ENCODE measurements at regions not wholly inside any gene's neighbourhood (a gene's known extent, or its start where the extent isn't known, plus 50 kb on each side); places are given as distances from the start of the nearest gene placed in this dataset.

DNA sequence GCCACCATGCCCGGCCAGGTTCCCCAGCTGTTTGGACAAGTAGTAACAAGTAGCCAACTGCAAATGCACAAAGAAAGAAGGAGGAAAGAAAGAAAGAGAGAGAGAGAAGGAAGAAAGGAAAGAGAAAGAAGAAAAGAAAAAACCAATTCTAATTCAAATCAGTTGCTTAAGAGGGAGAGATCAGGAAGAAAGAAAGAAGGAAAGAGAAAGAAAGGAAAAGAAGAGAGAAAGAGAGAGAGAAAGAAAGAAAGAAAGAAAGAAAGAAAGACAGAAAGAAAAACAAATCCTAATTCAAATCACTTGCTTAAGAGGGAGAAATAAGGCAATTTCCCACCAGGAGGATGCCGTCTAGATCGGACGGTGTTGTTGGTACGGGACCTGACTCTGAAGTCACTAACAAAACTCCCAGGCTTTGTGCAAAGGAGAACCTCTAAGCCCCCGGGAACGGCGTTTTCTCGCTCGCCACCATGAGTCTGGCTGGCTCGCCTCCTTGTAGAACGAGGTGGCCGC, 95.5 kb upstream of the PPP2R3B start:
- DNase-seq (ENCODE audit: low read depth): no peak
- TF ChIP-seq, protein P1, sequence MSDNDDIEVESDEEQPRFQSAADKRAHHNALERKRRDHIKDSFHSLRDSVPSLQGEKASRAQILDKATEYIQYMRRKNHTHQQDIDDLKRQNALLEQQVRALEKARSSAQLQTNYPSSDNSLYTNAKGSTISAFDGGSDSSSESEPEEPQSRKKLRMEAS (IDR thresholded peaks at IDR 0.05; ENCODE audit: low read depth, low read length): no peak
- TF ChIP-seq POLR2A (IDR thresholded peaks at IDR 0.05; ENCODE audit: extremely low read depth, insufficient read length) (no peak), MYC (IDR thresholded peaks at IDR 0.05; ENCODE audit: low read depth, low read length) (no peak)
- TF ChIP-seq, protein P2, sequence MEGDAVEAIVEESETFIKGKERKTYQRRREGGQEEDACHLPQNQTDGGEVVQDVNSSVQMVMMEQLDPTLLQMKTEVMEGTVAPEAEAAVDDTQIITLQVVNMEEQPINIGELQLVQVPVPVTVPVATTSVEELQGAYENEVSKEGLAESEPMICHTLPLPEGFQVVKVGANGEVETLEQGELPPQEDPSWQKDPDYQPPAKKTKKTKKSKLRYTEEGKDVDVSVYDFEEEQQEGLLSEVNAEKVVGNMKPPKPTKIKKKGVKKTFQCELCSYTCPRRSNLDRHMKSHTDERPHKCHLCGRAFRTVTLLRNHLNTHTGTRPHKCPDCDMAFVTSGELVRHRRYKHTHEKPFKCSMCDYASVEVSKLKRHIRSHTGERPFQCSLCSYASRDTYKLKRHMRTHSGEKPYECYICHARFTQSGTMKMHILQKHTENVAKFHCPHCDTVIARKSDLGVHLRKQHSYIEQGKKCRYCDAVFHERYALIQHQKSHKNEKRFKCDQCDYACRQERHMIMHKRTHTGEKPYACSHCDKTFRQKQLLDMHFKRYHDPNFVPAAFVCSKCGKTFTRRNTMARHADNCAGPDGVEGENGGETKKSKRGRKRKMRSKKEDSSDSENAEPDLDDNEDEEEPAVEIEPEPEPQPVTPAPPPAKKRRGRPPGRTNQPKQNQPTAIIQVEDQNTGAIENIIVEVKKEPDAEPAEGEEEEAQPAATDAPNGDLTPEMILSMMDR (IDR thresholded peaks at IDR 0.05; ENCODE audit: low read depth, low read length): no peak
- H3K4me3 ChIP-seq (ENCODE audit: low read depth, low read length): no peak overlapping the region

DNA sequence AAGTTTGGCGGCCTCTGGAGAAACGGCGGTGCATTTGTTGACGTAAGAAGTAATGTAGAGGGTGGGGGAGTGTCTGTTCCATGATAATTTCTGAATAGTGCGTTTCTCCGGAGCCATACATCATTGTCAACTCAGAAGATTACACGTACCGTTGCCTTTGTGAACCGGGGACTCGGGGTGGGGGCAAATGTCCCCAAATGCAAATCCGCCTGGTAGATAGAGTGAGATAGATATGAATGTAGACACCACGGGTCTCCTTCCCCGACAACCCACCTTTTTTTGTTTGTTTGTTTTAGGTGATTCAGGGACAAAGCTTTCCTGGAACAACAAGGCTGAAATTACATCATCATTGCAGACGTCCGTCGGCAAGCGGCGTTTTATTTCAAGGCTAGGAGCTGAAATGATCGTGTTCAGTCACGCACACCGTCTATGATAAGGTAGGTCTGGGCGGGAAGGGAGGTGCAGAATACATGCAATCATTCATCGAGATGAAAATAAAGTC, 96.0 kb upstream of the PPP2R3B start:
- H3K4me3 ChIP-seq (ENCODE audit: low read depth, low read length): no peak overlapping the region
- TF ChIP-seq, protein P1 (IDR thresholded peaks at IDR 0.05; ENCODE audit: low read depth, low read length): no peak
- TF ChIP-seq POLR2A (IDR thresholded peaks at IDR 0.05; ENCODE audit: extremely low read depth, insufficient read length): no peak
- TF ChIP-seq MYC (IDR thresholded peaks at IDR 0.05; ENCODE audit: low read depth, low read length): no peak
- TF ChIP-seq, protein P2 (IDR thresholded peaks at IDR 0.05; ENCODE audit: low read depth, low read length): no peak
- DNase-seq (ENCODE audit: low read depth): no peak

DNA sequence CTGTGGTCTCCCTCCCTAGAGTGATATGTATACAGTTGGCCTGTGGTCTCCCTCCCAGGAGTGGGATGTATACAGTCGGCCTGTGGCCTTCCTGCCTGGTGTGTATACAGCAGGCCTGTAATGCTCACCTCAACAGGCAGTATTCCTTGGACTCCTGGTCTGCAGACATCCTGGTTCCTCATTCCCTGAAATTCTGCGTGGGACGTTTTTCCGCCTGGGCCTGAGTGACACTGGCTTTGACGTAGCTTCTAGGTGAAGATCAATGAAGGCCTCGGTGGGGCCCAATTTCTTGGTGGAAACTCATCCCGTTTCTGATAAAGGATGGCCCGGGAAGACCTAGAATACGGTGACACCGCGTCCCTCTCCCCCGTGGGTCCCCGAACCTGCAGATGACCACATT, 98.7 kb upstream of the PPP2R3B start:
- H3K4me3 ChIP-seq (ENCODE audit: low read depth, low read length): no peak overlapping the region
- TF ChIP-seq, protein P2 (IDR thresholded peaks at IDR 0.05; ENCODE audit: low read depth, low read length): no peak
- TF ChIP-seq POLR2A (IDR thresholded peaks at IDR 0.05; ENCODE audit: extremely low read depth, insufficient read length): no peak
- no peak for DNase-seq (ENCODE audit: low read depth)

- no peak for TF ChIP-seq MYC (IDR thresholded peaks at IDR 0.05; ENCODE audit: low read depth, low read length)
- no peak for TF ChIP-seq POLR2A (IDR thresholded peaks at IDR 0.05; ENCODE audit: extremely low read depth, insufficient read length)
- TF ChIP-seq, protein P2 (IDR thresholded peaks at IDR 0.05; ENCODE audit: low read depth, low read length): no peak
- TF ChIP-seq, protein P1 (IDR thresholded peaks at IDR 0.05; ENCODE audit: low read depth, low read length): no peak
- no peak overlapping the region for H3K4me3 ChIP-seq (ENCODE audit: low read depth, low read length)
- no peak for DNase-seq (ENCODE audit: low read depth)
These were observed 99.6 kb upstream of the PPP2R3B start for GRCh38 chrX:486325-486724.

GRCh38 chrX:487836-488235, 101.1 kb upstream of the PPP2R3B start:
- no peak overlapping the region for H3K4me3 ChIP-seq (ENCODE audit: low read depth, low read length)
- TF ChIP-seq MYC (IDR thresholded peaks at IDR 0.05; ENCODE audit: low read depth, low read length): no peak
- TF ChIP-seq, protein P2 (IDR thresholded peaks at IDR 0.05; ENCODE audit: low read depth, low read length): no peak
- TF ChIP-seq POLR2A (IDR thresholded peaks at IDR 0.05; ENCODE audit: extremely low read depth, insufficient read length): no peak
- TF ChIP-seq, protein P1 (IDR thresholded peaks at IDR 0.05; ENCODE audit: low read depth, low read length): no peak
- DNase-seq (ENCODE audit: low read depth): no peak

DNA sequence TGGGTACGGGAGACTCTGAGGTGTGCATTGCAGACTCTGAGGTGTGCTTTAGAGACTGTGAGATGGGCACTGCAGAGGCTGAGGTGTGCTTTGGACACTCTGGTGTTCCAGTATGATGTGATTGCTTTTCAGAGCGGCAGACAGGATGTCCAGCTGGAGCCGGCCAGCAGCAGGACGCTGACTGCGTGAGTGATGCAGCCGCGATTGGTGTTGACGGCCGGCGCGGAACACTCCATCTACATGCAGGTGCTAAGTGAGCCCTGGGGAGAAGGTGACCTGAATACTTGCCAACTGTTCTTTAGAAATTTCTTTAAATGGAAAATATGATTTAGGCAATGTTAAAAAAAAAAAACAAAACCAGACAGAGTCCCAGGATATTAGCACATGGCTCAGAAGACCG, 103.1 kb upstream of the PPP2R3B start:
- H3K4me3 ChIP-seq (ENCODE audit: low read depth, low read length): no peak overlapping the region
- no peak for DNase-seq (ENCODE audit: low read depth)
- TF ChIP-seq, protein P1 (IDR thresholded peaks at IDR 0.05; ENCODE audit: low read depth, low read length): no peak
- TF ChIP-seq POLR2A (IDR thresholded peaks at IDR 0.05; ENCODE audit: extremely low read depth, insufficient read length) (no peak), MYC (IDR thresholded peaks at IDR 0.05; ENCODE audit: low read depth, low read length) (no peak)
- TF ChIP-seq, protein P2 (IDR thresholded peaks at IDR 0.05; ENCODE audit: low read depth, low read length): no peak
